HCT116 (cell line): ENCODE measurements at regions not wholly inside any gene's neighbourhood (a gene's known extent, or its start where the extent isn't known, plus 50 kb on each side); places are given as distances from the start of the nearest gene placed in this dataset.

Experiments
- CEBPB ChIP-seq: IDR thresholded peaks from 2 replicates; pipeline ENCODE4 v1.6.1; 2012; ENCODE audit warnings: low read depth
- CTCF ChIP-seq, 3 experiments: fragments of 200-600 bp in 1 of 3; sonication (generic) in 1 of 3; IDR thresholded peaks in 2 of 3; conservative IDR thresholded peaks in 1 of 3; 2 replicates each; pipeline ENCODE4 v1.5.1; 2012 to 2017; ENCODE audit warnings: low read depth in 2 of 3, low read length in 2 of 3, antibody characterized with exemption in 1 of 3, borderline replicate concordance in 1 of 3, control low read depth in 1 of 3, mild to moderate bottlenecking in 1 of 3, mixed read lengths in 1 of 3, mixed run types in 1 of 3, moderate library complexity in 1 of 3; ENCODE audit not compliant: insufficient read depth in 1 of 3
- EZH2 ChIP-seq: fragments of 200-600 bp; sonication (generic); IDR thresholded peaks from 2 replicates; pipeline ENCODE4 v1.6.1; 2017; ENCODE audit warnings: antibody characterized with exemption, mixed run types
- POLR2A ChIP-seq: IDR thresholded peaks from 2 replicates; pipeline ENCODE4 v1.7.0; 2011; ENCODE audit warnings: borderline replicate concordance; ENCODE audit not compliant: insufficient read depth, insufficient read length; ENCODE audit errors: extremely low read depth
- REST ChIP-seq: IDR thresholded peaks from 2 replicates; pipeline ENCODE4 v1.6.1; 2012; ENCODE audit warnings: low read depth
- SP1 ChIP-seq: IDR thresholded peaks from 2 replicates; pipeline ENCODE4 v1.6.1; 2012; ENCODE audit warnings: low read depth
- ZNF274 ChIP-seq: fragments of 200-500 bp; sonication (Bioruptor generic); IDR thresholded peaks from 2 replicates; pipeline ENCODE4 v1.6.1; 2014; ENCODE audit warnings: mild to moderate bottlenecking, low read depth, low read length, inconsistent platforms

- TF ChIP-seq EZH2 (no peak), CTCF (IDR thresholded peaks at IDR 0.05 in 2 of 3, conservative IDR thresholded peaks at IDR 0.05 in 1 of 3; ENCODE audit: borderline replicate concordance in 1 of 3, insufficient read depth in 1 of 3, low read depth in 2 of 3, low read length in 2 of 3) (no peak), SP1 (no peak), ZNF274 (no peak), POLR2A (no peak), REST (no peak), CEBPB (no peak)
Observed at GRCh38 chrY:15349351-15349750, 825.0 kb downstream of the NLGN4Y start.
